H1 (cell line): ENCODE measurements at regions not wholly inside any gene's neighbourhood (a gene's known extent, or its start where the extent isn't known, plus 50 kb on each side); places are given as distances from the start of the nearest gene placed in this dataset.
A peak's percentile ranks its signal among the peaks of the same experiment; 100 is the strongest.

Source experiments
- CTCF ChIA-PET: fragments of 300-600 bp; sonication (Branson Sonifier 250); formaldehyde crosslinking; loops from one replicate; lab custom pipeline; 2021; ENCODE audit not compliant: partially characterized antibody; lab: Charles Lee
- POLR2A ChIA-PET: fragments of 300-600 bp; sonication (Branson Sonifier 250); formaldehyde crosslinking; loops from one replicate; lab custom pipeline; 2021; ENCODE audit warnings: inconsistent platforms; ENCODE audit not compliant: partially characterized antibody; lab: Charles Lee
- DNase-seq, 2 experiments: peaks; one replicate each; pipeline versions ENCODE4 v3.0.0 to v3.0.0-alpha.2; 2010 to 2022; ENCODE audit warnings: low spot score in 2 of 2, low read depth in 1 of 2, mixed read lengths in 1 of 2
- FAIRE-seq: peaks from 2 replicates; lab custom pipeline; 2011; peaks lifted over from hg19 to GRCh38; lab: Jason Lieb, UNC
- H2AFZ ChIP-seq: 2 replicates; pipeline ENCODE4 v1.8.1; 2012; ENCODE audit warnings: low read length, inconsistent platforms
- H2AK5ac ChIP-seq: 2 replicates; pipeline ENCODE4 v1.6.1; 2013; ENCODE audit warnings: low read depth, low read length
- H2BK120ac ChIP-seq: replicated peaks from 2 replicates; pipeline ENCODE3; 2013; ENCODE audit warnings: low read depth, low read length, inconsistent platforms
- H2BK12ac ChIP-seq: 2 replicates; pipeline ENCODE4 v1.6.1; 2013; ENCODE audit warnings: low read depth, low read length
- H2BK15ac ChIP-seq: 2 replicates; pipeline ENCODE4 v1.6.1; 2013; ENCODE audit warnings: low read length
- H2BK20ac ChIP-seq: 2 replicates; pipeline ENCODE4 v1.6.1; 2013; ENCODE audit warnings: low read length
- H2BK5ac ChIP-seq: 2 replicates; pipeline ENCODE4 v1.6.1; 2013; ENCODE audit warnings: low read depth, low read length
- H3K14ac ChIP-seq: 2 replicates; pipeline ENCODE4 v1.6.1; 2013; ENCODE audit warnings: inconsistent platforms; ENCODE audit not compliant: insufficient read length
- H3K18ac ChIP-seq: 2 replicates; pipeline ENCODE4 v1.6.1; 2013; ENCODE audit warnings: low read length; ENCODE audit errors: extremely low read depth
- H3K23ac ChIP-seq: 2 replicates; pipeline ENCODE4 v1.6.1; 2013; ENCODE audit warnings: inconsistent platforms; ENCODE audit not compliant: insufficient read length
- H3K23me2 ChIP-seq: 2 replicates; pipeline ENCODE4 v1.6.1; 2013; ENCODE audit warnings: low read depth, low read length
- H3K27ac ChIP-seq: 2 replicates; pipeline ENCODE4 v1.6.1; 2011; ENCODE audit warnings: low read depth, low read length, inconsistent platforms
- H3K27me3 ChIP-seq, 4 experiments: replicated peaks in 1 of 4; 1 replicate in 1 of 4; 2 replicates in 3 of 4; pipeline versions ENCODE4 v1.6.1 to v1.8.1; 2011 to 2013; ENCODE audit warnings: low read length in 3 of 4, mild to moderate bottlenecking in 3 of 4, inconsistent platforms in 2 of 4, mixed read lengths in 2 of 4, moderate library complexity in 1 of 4; ENCODE audit not compliant: control insufficient read depth in 3 of 4, insufficient read depth in 3 of 4; ENCODE audit errors: extremely low read depth in 1 of 4
- H3K36me3 ChIP-seq, 4 experiments: 2 replicates each; pipeline versions ENCODE4 v1.6.1 to v1.8.1; 2011 to 2013; ENCODE audit warnings: mild to moderate bottlenecking in 4 of 4, low read length in 3 of 4, moderate library complexity in 2 of 4, control low read depth in 1 of 4, inconsistent platforms in 1 of 4; ENCODE audit not compliant: insufficient read depth in 4 of 4, control insufficient read depth in 2 of 4
- H3K4ac ChIP-seq: replicated peaks from 2 replicates; pipeline ENCODE3; 2013; ENCODE audit warnings: low read length, low read depth, mixed read lengths, inconsistent platforms; ENCODE audit not compliant: insufficient read length
- H3K4me1 ChIP-seq, 4 experiments: replicated peaks in 1 of 4; 1 replicate in 1 of 4; 2 replicates in 3 of 4; pipeline versions ENCODE4 v1.6.1 to v1.8.1; 2011 to 2013; ENCODE audit warnings: low read length in 3 of 4, inconsistent platforms in 2 of 4, mixed read lengths in 1 of 4; ENCODE audit not compliant: insufficient read depth in 4 of 4, control insufficient read depth in 3 of 4
- H3K4me2 ChIP-seq, 2 experiments: 2 replicates each; pipeline versions ENCODE4 v1.6.1 to v1.8.1; 2011 to 2013; ENCODE audit warnings: low read depth in 2 of 2, low read length in 2 of 2, control low read depth in 1 of 2, inconsistent platforms in 1 of 2, mild to moderate bottlenecking in 1 of 2; ENCODE audit not compliant: insufficient read depth in 1 of 2
- H3K4me3 ChIP-seq, 4 experiments: fragments of 200-600, 300-600 bp in 1 of 4; sonication (generic), shearing (Covaris generic), sonication (Bioruptor Twin) in 1 of 4; 2 replicates each; pipeline versions ENCODE4 v1.5.1 to v1.8.1; 2011 to 2016; ENCODE audit warnings: low read length in 4 of 4, low read depth in 3 of 4, control low read depth in 2 of 4, inconsistent platforms in 2 of 4, mild to moderate bottlenecking in 2 of 4, mixed read lengths in 1 of 4, moderate library complexity in 1 of 4; ENCODE audit not compliant: insufficient read depth in 2 of 4; ENCODE audit errors: extremely low read depth in 1 of 4
- H3K56ac ChIP-seq: replicated peaks from 2 replicates; pipeline ENCODE3; 2013; ENCODE audit warnings: low read depth, mild to moderate bottlenecking, mixed read lengths, low read length, inconsistent platforms; ENCODE audit not compliant: insufficient read length
- H3K79me1 ChIP-seq: 2 replicates; pipeline ENCODE4 v1.6.1; 2013; ENCODE audit warnings: low read depth, low read length, control low read depth
- H3K79me2 ChIP-seq, 2 experiments: 2 replicates each; pipeline versions ENCODE4 v1.6.1 to v1.8.1; 2012 to 2013; ENCODE audit warnings: low read length in 2 of 2, mild to moderate bottlenecking in 2 of 2, inconsistent platforms in 1 of 2; ENCODE audit not compliant: insufficient read depth in 2 of 2, control insufficient read depth in 1 of 2
- H3K9ac ChIP-seq, 4 experiments: replicated peaks in 1 of 4; 1 replicate in 1 of 4; 2 replicates in 3 of 4; pipeline versions ENCODE4 v1.6.1 to v1.8.1; 2011 to 2013; ENCODE audit warnings: low read depth in 3 of 4, low read length in 3 of 4, control low read depth in 2 of 4, mild to moderate bottlenecking in 2 of 4, moderate library complexity in 2 of 4, inconsistent platforms in 1 of 4; ENCODE audit errors: extremely low read depth in 1 of 4
- H3K9me3 ChIP-seq, 2 experiments: 2 replicates each; pipeline versions ENCODE4 v1.6.1 to v1.8.1; 2012 to 2013; ENCODE audit warnings: mild to moderate bottlenecking in 2 of 2, moderate library complexity in 2 of 2, control low read depth in 1 of 2, inconsistent platforms in 1 of 2, low read depth in 1 of 2, low read length in 1 of 2, mixed read lengths in 1 of 2; ENCODE audit not compliant: insufficient read depth in 2 of 2
- H4K20me1 ChIP-seq, 2 experiments: replicated peaks in 1 of 2; 2 replicates each; pipeline versions ENCODE3 to v1.8.1; 2011 to 2013; ENCODE audit warnings: inconsistent platforms in 2 of 2, low read length in 2 of 2, mild to moderate bottlenecking in 1 of 2; ENCODE audit not compliant: insufficient read depth in 2 of 2, control insufficient read depth in 1 of 2
- H4K5ac ChIP-seq: 2 replicates; pipeline ENCODE4 v1.6.1; 2013; ENCODE audit warnings: low read length, low read depth, mixed read lengths, inconsistent platforms; ENCODE audit not compliant: insufficient read length
- H4K8ac ChIP-seq: 2 replicates; pipeline ENCODE4 v1.8.0; 2013; ENCODE audit warnings: mild to moderate bottlenecking, moderate library complexity, low read length, inconsistent platforms; ENCODE audit not compliant: insufficient read depth; ENCODE audit errors: extremely low read depth
- H4K91ac ChIP-seq: replicated peaks from 2 replicates; pipeline ENCODE3; 2013; ENCODE audit warnings: low read length, mixed read lengths, inconsistent platforms; ENCODE audit not compliant: insufficient read length
- ATF3 ChIP-seq: IDR thresholded peaks from 2 replicates; pipeline ENCODE4 v1.6.1; 2011; ENCODE audit warnings: low read depth, mild to moderate bottlenecking, low read length; ENCODE audit not compliant: insufficient read depth
- BACH1 ChIP-seq: IDR thresholded peaks from 2 replicates; pipeline ENCODE4 v1.6.1; 2012; ENCODE audit warnings: low read length, improper control_type of control experiment
- CREB1 ChIP-seq: IDR thresholded peaks from 2 replicates; pipeline ENCODE4 v1.6.1; 2012; ENCODE audit warnings: inconsistent platforms
- CTBP2 ChIP-seq: IDR thresholded peaks from 2 replicates; pipeline ENCODE4 v1.7.0; 2011; ENCODE audit warnings: borderline replicate concordance, mild to moderate bottlenecking, moderate library complexity, mixed read lengths, low read length; ENCODE audit not compliant: insufficient read depth, insufficient read length
- EGR1 ChIP-seq: IDR thresholded peaks from 2 replicates; pipeline ENCODE4 v1.6.1; 2011; ENCODE audit warnings: low read depth, low read length, borderline replicate concordance
- KDM5A ChIP-seq: fragments of 200-600 bp; IDR thresholded peaks from 2 replicates; pipeline ENCODE4 v1.7.1; 2012; ENCODE audit warnings: mild to moderate bottlenecking, low read length, inconsistent platforms, mixed read lengths
- NRF1 ChIP-seq: IDR thresholded peaks from 2 replicates; pipeline ENCODE4 v1.6.1; 2011; ENCODE audit warnings: mild to moderate bottlenecking, low read depth, low read length, improper control_type of control experiment
- POLR2A ChIP-seq, 2 experiments: IDR thresholded peaks; 1 replicate in 1 of 2; 2 replicates in 1 of 2; pipeline ENCODE4 v1.6.1; 2011; ENCODE audit warnings: low read depth in 2 of 2, low read length in 2 of 2, mild to moderate bottlenecking in 2 of 2; ENCODE audit errors: control extremely low read depth in 1 of 2
- POU5F1 ChIP-seq: IDR thresholded peaks from 2 replicates; pipeline ENCODE4 v1.6.1; 2011; ENCODE audit warnings: low read depth, mild to moderate bottlenecking, low read length, moderate library complexity
- RNF2 ChIP-seq: fragments of 200-900, 300-1000 bp; sonication (generic); IDR thresholded peaks from 2 replicates; pipeline ENCODE4 v1.7.1; 2016; ENCODE audit warnings: borderline replicate concordance, low read depth, mild to moderate bottlenecking, antibody characterized with exemption, low read length; ENCODE audit not compliant: poor library complexity, severe bottlenecking; ENCODE audit errors: missing control alignments
- USF2 ChIP-seq: IDR thresholded peaks from 2 replicates; pipeline ENCODE4 v1.6.1; 2011; ENCODE audit warnings: low read length, improper control_type of control experiment
- WGBS, 2 experiments: shearing (Covaris generic) in 1 of 2; methylation state at CpG; one replicate each; pipeline versions ENCODE4 v1.1.6 to v1.1.7; 2013 to 2015; ENCODE audit warnings: low lambda C conversion rate in 2 of 2, mixed read lengths in 2 of 2, inconsistent platforms in 1 of 2, low coverage in 1 of 2, missing lambda C conversion rate in 1 of 2; ENCODE audit not compliant: insufficient replicate concordance in 2 of 2, insufficient coverage in 1 of 2, insufficient read length in 1 of 2; ENCODE audit errors: extremely low coverage in 1 of 2, missing lambda C conversion rate in 1 of 2; 5-methylcytosine and 5-hydroxymethylcytosine counted together

- Histone ChIP-seq H2BK20ac (no peak overlapping the region), H3K27ac (no peak overlapping the region), H3K18ac (no peak overlapping the region), H4K91ac (no peak overlapping the region), H3K27me3 (no peaks in the 10 kb centered on the region; a peak in 2 of 7 replicates), H3K23ac (no peak overlapping the region), H2AFZ (no peak overlapping the region; the same call in 1 of the 2 replicates), H2BK12ac (no peak overlapping the region), H2BK15ac (no peak overlapping the region), H4K20me1 (no peaks in the 10 kb centered on the region), H3K9me3 (peaks cover 4 to 12% of the 10 kb centered on the region in 2 experiments; a peak in 3 of 4 replicates), H3K79me2 (no peaks in the 10 kb centered on the region), H3K79me1 (no peaks in the 10 kb centered on the region), H3K36me3 (no peaks in the 10 kb centered on the region), H3K4me3 (no peak overlapping the region), H4K5ac (no peak overlapping the region), H2AK5ac (no peak overlapping the region), H2BK120ac (no peak overlapping the region), H3K14ac (no peak overlapping the region), H3K4me1 (peaks cover 0 to 3% (median 1%) of the 10 kb centered on the region in 4 experiments; a peak in 4 of 7 replicates), H3K23me2 (no peaks in the 10 kb centered on the region; the same call in 1 of the 2 replicates), H3K4me2 (no peak overlapping the region), H3K9ac (no peak overlapping the region), H3K56ac (no peak overlapping the region), H4K8ac (no peak overlapping the region), H3K4ac (no peak overlapping the region), H2BK5ac (no peak overlapping the region; the same call in 1 of the 2 replicates)
- ChIA-PET POLR2A (no interaction called here), CTCF (interaction anchor here (0.8 to 1.5 kb wide), 5 partner anchors 10 to 493 kb away, joined by 3 to 7 read pairs (median 3); no protein-coding TSS in a partner anchor)
- whole genome bisulfite sequencing, 2 experiments, result 88% methylated on average over 24 of the region's 26 CpGs; no CpG with 5 or more reads in 1 of the 2 experiments
- DNase-seq (no peak), FAIRE-seq (no peak)
- TF ChIP-seq BACH1 (no peak), ATF3 (no peak), CREB1 (no peak), EGR1 (no peak), POU5F1 (no peak), USF2 (peak; percentile 50), RNF2 (no peak), NRF1 (no peak), POLR2A (IDR thresholded peaks at IDR 0.05; ENCODE audit: control extremely low read depth in 1 of 2, low read depth in 2 of 2, low read length in 2 of 2) (no peak), KDM5A (no peak), CTBP2 (no peak)
These were observed 259.8 kb downstream of the C16orf95 start for GRCh38 chr16:87057211-87057881.
